ENCODE measurements at regions not wholly inside any gene's neighbourhood (a gene's known extent, or its start where the extent isn't known, plus 50 kb on each side); places are given as distances from the start of the nearest gene placed in this dataset.

DNA sequence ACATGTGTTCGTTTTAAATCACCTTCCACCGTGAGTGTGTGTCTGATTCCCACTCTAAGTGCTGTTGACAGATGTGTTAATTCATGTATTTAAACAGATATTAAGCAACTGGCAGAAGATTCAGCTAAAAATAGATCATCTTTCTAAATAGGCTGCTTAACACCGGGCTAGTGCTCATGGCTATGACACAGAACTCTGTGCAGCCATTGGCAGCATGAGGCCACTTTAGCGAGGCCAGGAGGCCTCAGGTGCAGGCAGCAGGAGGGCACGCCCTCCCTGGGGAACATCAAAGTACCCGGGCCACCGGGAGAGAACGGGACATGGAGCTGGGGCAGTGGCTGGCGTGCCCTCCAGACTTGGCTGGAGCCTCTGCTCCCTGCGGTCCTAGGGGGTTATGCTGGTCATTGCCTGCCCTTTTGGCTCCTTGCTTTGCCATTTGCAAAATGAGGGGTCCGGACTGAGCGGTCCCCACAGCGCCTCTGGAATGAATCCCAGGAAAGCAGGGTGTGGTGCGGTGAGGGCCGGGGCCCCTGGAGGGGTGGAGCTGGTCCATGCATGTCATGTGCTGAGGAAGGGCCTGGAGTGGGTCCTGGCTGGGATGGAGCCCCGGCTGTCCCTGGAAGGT, 62.8 kb upstream of the HDAC4 start:
- no peak for DNase-seq (ENCODE audit: low read depth)
- in situ Hi-C loops (cut with HindIII; ENCODE audit: low pct_unique_long_range_greater_than_20kb, low sequenced_read_pairs) = no loop called here

- DNase-seq (ENCODE audit: low read depth) = no peak
- in situ Hi-C loops (cut with HindIII; ENCODE audit: low pct_unique_long_range_greater_than_20kb, low sequenced_read_pairs) = no loop called here
Observed at GRCh38 chr2:239462671-239463506, 62.1 kb upstream of the HDAC4 start.

DNA sequence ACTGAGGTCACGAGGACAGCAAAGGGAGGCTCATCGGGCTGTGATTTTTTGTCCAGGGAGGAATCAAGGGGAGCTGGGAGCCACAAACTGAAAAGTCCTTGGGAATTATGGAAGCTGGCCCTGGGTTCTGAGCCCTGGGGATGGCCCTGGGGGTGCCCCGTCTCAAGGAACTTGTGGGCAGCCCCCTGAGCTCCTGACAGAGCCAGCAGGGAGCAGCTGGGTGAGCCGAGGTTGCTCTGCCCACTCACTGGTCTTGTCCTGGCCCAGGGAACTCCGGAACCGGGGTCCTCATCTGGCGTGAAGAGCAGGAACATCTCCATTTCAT, 61.3 kb upstream of the HDAC4 start:
- in situ Hi-C loops (cut with HindIII; ENCODE audit: low pct_unique_long_range_greater_than_20kb, low sequenced_read_pairs) = no loop called here

DNA sequence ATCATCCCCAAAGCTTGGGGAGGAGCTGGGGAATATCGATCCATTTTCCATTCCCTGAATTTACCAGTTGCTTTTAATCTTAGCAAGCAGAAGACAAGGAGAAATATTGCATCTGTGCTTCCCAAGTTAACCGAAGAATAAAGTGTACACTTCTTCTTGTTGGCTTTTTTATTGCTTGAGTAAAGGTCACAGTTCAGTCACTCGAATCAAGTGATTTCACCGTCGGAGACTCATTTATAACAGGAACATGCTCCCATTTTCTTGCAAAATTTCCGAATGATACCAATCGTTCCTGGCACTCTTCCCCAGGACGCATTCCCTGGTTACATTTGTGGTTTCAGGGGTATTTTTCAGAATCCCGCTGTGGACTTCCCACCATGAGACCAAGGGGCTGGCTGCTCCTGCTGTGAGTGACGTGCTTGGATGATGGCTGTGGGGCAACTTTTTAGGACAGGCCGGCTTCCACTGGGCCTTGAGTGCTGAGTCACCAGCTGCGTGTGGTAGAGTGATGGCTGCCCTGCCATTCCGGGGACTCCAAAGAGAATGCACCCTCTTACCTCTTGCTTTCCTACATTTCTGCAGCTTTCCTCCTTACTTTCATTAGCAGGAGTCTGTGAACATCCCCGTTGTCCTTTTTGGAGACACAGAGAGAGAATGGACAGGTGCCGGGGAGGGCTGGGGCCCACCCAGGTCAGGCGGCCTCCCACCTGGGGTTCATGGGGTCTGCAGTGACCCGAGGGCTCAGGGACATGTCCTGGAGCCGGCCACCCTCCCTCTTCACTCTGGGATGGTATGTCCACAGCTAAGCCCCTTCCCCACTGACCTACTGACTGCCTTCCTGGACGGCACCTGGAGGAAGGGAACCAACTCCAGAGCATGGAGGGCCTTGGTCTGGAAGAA, 60.7 kb upstream of the HDAC4 start:
- DNase-seq (ENCODE audit: low read depth) = no peak
- in situ Hi-C loops (cut with HindIII; ENCODE audit: low pct_unique_long_range_greater_than_20kb, low sequenced_read_pairs) = no loop called here

More for the DNA sequence above, 61.3 kb upstream of the HDAC4 start:
- DNase-seq (ENCODE audit: low read depth) = no peak

- DNase-seq (ENCODE audit: low read depth) = no peak
- in situ Hi-C loops (cut with HindIII; ENCODE audit: low pct_unique_long_range_greater_than_20kb, low sequenced_read_pairs) = no loop called here
Observed at GRCh38 chr2:239460780-239461179, 60.0 kb upstream of the HDAC4 start.

- no peak for DNase-seq (ENCODE audit: low read depth)
- in situ Hi-C loops (cut with HindIII; ENCODE audit: low pct_unique_long_range_greater_than_20kb, low sequenced_read_pairs) = no loop called here
Observed at GRCh38 chr2:239459606-239460005, 58.8 kb upstream of the HDAC4 start.

DNA sequence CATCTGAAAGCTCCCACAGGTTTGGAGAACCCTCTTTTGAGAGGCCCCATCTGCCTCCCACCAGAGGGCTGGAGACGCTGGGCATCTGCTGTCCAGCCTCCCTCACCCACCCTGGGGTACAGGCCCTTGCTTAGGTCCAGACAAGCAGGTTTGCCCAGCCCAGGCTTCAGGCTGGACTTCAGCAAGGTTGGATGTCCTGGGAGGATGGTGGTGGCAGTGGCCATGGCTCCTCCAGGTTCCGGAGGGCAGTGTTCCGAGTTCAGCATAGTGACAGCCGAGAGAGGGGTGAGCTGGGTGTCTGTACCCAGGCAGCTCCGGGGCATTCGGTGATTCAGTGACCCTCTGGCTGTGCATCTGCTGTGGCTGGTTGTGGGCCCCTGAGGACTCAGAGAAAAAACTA, 58.2 kb upstream of the HDAC4 start:
- no peak for DNase-seq (ENCODE audit: low read depth)
- in situ Hi-C loops (cut with HindIII; ENCODE audit: low pct_unique_long_range_greater_than_20kb, low sequenced_read_pairs) = no loop called here

GRCh38 chr2:239457586-239458445, 57.0 kb upstream of the HDAC4 start:
- in situ Hi-C loops (cut with HindIII; ENCODE audit: low pct_unique_long_range_greater_than_20kb, low sequenced_read_pairs) = no loop called here
- no peak for DNase-seq (ENCODE audit: low read depth)

DNA sequence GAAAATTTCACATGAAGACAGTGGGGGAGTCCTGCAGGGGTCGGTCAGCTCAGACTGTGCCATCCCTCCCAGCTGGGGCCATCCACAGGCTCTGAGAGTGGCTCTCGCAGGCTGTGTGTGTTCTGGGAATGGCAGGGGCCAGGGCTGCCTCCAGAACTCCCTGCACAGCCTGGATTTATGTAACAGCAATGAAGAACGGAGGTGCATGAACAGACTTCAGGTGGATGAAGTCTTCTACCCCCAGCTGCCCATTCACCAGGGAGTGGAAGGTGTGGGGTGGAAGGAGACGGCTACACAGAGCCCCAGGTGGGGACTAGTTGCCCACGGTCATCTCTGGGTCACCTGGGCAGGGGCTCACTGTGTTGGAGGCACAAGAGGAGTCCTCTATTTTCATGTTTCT, 56.1 kb upstream of the HDAC4 start:
- in situ Hi-C loops (cut with HindIII; ENCODE audit: low pct_unique_long_range_greater_than_20kb, low sequenced_read_pairs) = no loop called here
- no peak for DNase-seq (ENCODE audit: low read depth)

GRCh38 chr2:239455436-239456203, 54.8 kb upstream of the HDAC4 start:
- in situ Hi-C loops (cut with HindIII; ENCODE audit: low pct_unique_long_range_greater_than_20kb, low sequenced_read_pairs) = no loop called here
- DNase-seq (ENCODE audit: low read depth) = no peak

DNA sequence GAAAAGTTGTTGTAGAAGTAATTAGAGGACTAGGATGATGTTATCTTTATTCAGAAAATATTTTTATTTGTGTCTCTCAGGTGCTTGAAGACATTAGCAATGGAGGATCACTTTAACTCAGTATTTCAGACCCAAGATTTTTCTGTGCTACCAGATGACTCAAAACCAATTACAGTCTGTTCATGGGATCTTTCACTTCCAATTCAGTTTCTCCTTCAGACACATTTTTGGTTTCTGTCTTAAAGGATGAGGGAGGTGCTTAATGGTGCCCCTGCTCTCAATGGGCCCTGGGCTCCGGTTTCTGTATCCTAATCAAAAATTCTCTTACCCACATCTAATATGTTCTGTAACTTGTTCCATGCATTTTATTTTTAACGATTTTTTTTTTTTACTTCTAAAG, 53.7 kb upstream of the HDAC4 start:
- DNase-seq (ENCODE audit: low read depth) = no peak
- in situ Hi-C loops (cut with HindIII; ENCODE audit: low pct_unique_long_range_greater_than_20kb, low sequenced_read_pairs) = no loop called here

Measured in Caki2 (cell line).